Parathyroid adenoma (tissue), 2 donors: ENCODE measurements at regions not wholly inside any gene's neighbourhood (a gene's known extent, or its start where the extent isn't known, plus 50 kb on each side); places are given as distances from the start of the nearest gene placed in this dataset.

ENCODE experiments used
- H2AFZ ChIP-seq: fragments of 300-600 bp; sonication (generic); one replicate; pipeline ENCODE4 v1.7.0; 2017; ENCODE audit warnings: antibody characterized with exemption, mild to moderate bottlenecking
- H3K27ac ChIP-seq: fragments of 300-600 bp; sonication (generic); one replicate; pipeline ENCODE4 v1.7.0; 2017
- H3K27me3 ChIP-seq: fragments of 300-600 bp; sonication (generic); one replicate; pipeline ENCODE4 v1.7.0; 2017; ENCODE audit warnings: low read length; ENCODE audit not compliant: control insufficient read depth, insufficient read depth
- H3K36me3 ChIP-seq: fragments of 300-600 bp; sonication (generic); one replicate; pipeline ENCODE4 v1.7.0; 2017; ENCODE audit warnings: low read length; ENCODE audit not compliant: control insufficient read depth, insufficient read depth
- H3K4me1 ChIP-seq: fragments of 300-600 bp; sonication (generic); one replicate; pipeline ENCODE4 v1.7.0; 2017; ENCODE audit warnings: control low read depth
- H3K4me2 ChIP-seq: fragments of 300-600 bp; sonication (generic); one replicate; pipeline ENCODE4 v1.7.0; 2017; ENCODE audit warnings: low read length
- H3K4me3 ChIP-seq: fragments of 300-600 bp; sonication (generic); one replicate; pipeline ENCODE4 v1.7.0; 2017; ENCODE audit warnings: low read depth, low read length
- H3K79me2 ChIP-seq: fragments of 300-600 bp; sonication (generic); one replicate; pipeline ENCODE4 v1.7.0; 2017; ENCODE audit warnings: control low read depth
- H3K9ac ChIP-seq: fragments of 300-600 bp; sonication (generic); one replicate; pipeline ENCODE4 v1.7.0; 2017; ENCODE audit warnings: mild to moderate bottlenecking
- H3K9me3 ChIP-seq: fragments of 300-600 bp; sonication (generic); one replicate; pipeline ENCODE4 v1.7.0; 2017; ENCODE audit warnings: low read length; ENCODE audit not compliant: control insufficient read depth
- TF ChIP-seq, protein P1 (sequence below): fragments of 300-600 bp; sonication (generic); IDR thresholded peaks from one replicate; pipeline ENCODE4 v1.7.0; 2017; ENCODE audit warnings: antibody characterized with exemption, mild to moderate bottlenecking
- donor health status: primary hyperparathyroidism.

DNA sequence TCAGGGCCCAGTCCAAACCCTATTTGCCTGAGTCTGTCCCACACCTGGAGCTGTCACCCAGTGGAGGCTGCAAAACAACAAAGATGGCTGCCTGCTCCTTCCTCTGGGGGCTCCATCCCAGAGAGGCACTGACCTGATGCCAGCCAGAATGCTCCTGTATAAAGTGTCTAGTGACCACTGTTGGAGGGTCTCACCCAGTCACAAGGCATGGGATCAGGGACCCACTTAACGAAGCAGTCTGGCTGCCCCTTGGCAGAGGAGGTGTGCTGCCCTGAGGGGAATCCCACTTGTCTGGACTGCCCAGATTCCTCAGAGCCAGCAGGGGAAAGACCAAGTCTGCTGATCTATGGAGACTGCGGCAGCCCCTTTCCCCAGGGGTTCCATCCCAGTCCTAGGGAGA lies 241.6 kb downstream of the CDH26 start:
- H3K4me3 ChIP-seq = no peak overlapping the region

GRCh38 chr20:60200305-60200918 lies 242.2 kb downstream of the CDH26 start:
- Histone ChIP-seq H3K27ac (no peak overlapping the region), H3K4me1 (no peaks in the 10 kb centered on the region), H3K27me3 (no peaks in the 10 kb centered on the region), H3K79me2 (no peaks in the 10 kb centered on the region), H3K4me3 (no peak overlapping the region), H3K4me2 (no peak overlapping the region), H2AFZ (no peak overlapping the region), H3K9ac (no peak overlapping the region), H3K36me3 (no peaks in the 10 kb centered on the region), H3K9me3 (no peaks in the 10 kb centered on the region)
- TF ChIP-seq, protein P1, sequence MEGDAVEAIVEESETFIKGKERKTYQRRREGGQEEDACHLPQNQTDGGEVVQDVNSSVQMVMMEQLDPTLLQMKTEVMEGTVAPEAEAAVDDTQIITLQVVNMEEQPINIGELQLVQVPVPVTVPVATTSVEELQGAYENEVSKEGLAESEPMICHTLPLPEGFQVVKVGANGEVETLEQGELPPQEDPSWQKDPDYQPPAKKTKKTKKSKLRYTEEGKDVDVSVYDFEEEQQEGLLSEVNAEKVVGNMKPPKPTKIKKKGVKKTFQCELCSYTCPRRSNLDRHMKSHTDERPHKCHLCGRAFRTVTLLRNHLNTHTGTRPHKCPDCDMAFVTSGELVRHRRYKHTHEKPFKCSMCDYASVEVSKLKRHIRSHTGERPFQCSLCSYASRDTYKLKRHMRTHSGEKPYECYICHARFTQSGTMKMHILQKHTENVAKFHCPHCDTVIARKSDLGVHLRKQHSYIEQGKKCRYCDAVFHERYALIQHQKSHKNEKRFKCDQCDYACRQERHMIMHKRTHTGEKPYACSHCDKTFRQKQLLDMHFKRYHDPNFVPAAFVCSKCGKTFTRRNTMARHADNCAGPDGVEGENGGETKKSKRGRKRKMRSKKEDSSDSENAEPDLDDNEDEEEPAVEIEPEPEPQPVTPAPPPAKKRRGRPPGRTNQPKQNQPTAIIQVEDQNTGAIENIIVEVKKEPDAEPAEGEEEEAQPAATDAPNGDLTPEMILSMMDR = no peak

More for the DNA sequence above, 241.6 kb downstream of the CDH26 start:
- TF ChIP-seq, protein P1 = no peak
- H3K36me3 ChIP-seq = no peaks in the 10 kb centered on the region
- no peaks in the 10 kb centered on the region for H3K4me1 ChIP-seq
- no peaks in the 10 kb centered on the region for H3K27me3 ChIP-seq
- no peaks in the 10 kb centered on the region for H3K9me3 ChIP-seq
- H2AFZ ChIP-seq = no peak overlapping the region
- no peak overlapping the region for H3K27ac ChIP-seq
- H3K79me2 ChIP-seq = no peaks in the 10 kb centered on the region
- no peak overlapping the region for H3K9ac ChIP-seq
- no peak overlapping the region for H3K4me2 ChIP-seq

DNA sequence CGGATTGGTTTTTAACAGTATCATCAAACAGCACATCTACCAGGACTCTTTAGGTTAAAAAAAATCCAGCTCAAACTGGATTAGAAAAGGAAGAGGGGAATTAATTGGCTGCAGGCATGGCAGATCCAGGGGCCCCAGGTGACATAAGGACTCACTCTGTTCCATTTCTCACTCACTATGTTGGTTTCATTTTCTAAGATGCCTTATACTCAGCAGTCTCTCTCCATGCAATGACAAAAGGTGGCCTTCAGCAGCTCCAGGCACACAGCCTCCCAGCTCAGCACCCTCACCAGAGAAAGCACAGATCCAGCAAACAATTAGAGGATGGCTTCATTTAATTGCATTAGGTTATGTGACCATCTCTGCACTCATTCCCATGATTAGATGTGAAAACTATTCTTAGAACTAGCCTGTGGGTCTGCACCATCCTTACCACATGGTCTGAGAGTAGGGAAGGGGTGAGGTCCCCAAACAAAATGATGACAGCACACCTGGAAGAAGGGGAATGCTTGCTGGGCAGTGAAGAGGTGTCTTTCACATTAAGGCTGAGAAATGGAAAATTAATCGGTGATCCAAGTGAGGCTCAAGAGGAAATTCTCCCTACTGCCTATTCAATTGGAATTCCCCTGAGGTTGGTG lies 243.1 kb downstream of the CDH26 start:
- Histone ChIP-seq H3K9me3 (no peaks in the 10 kb centered on the region), H3K9ac (no peak overlapping the region), H3K4me1 (no peaks in the 10 kb centered on the region), H3K4me3 (no peak overlapping the region), H3K4me2 (no peak overlapping the region), H2AFZ (no peak overlapping the region), H3K27ac (no peak overlapping the region), H3K36me3 (no peaks in the 10 kb centered on the region), H3K27me3 (no peaks in the 10 kb centered on the region), H3K79me2 (no peaks in the 10 kb centered on the region)
- TF ChIP-seq, protein P1 = no peak

DNA sequence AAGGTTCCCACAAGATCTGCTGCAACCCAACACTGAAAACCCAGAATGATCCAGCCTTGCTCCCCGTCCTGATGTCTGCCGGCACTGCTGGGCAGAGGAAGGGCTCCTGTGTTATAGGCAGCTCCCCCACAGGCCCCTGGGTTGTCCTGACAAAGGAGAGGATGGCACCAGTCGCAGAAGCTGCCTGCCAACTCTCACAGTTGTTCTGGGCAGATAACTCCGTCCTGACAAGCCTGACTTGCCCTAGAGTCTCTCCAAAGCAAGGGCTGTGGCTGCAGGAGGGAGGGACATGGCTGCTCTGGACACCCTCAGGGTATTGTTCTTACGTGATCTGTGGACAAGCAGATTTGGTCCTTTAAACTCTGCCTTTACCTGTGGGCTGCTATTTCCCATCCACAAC lies 243.8 kb downstream of the CDH26 start:
- no peak overlapping the region for H3K9ac ChIP-seq
- H3K27ac ChIP-seq = no peak overlapping the region
- TF ChIP-seq, protein P1 = no peak
- H3K36me3 ChIP-seq = no peaks in the 10 kb centered on the region
- no peaks in the 10 kb centered on the region for H3K9me3 ChIP-seq
- H2AFZ ChIP-seq = no peak overlapping the region
- H3K79me2 ChIP-seq = no peaks in the 10 kb centered on the region
- no peaks in the 10 kb centered on the region for H3K27me3 ChIP-seq
- H3K4me2 ChIP-seq = no peak overlapping the region
- H3K4me3 ChIP-seq = no peak overlapping the region
- H3K4me1 ChIP-seq = no peaks in the 10 kb centered on the region

- Histone ChIP-seq H3K4me3 (no peak overlapping the region), H3K9ac (no peak overlapping the region), H3K4me2 (no peak overlapping the region), H3K27ac (no peak overlapping the region), H3K79me2 (no peaks in the 10 kb centered on the region), H3K27me3 (no peaks in the 10 kb centered on the region), H2AFZ (no peak overlapping the region), H3K36me3 (no peaks in the 10 kb centered on the region), H3K9me3 (no peaks in the 10 kb centered on the region), H3K4me1 (no peaks in the 10 kb centered on the region)
- TF ChIP-seq, protein P1 = no peak
Observed at GRCh38 chr20:60203451-60203850, 245.2 kb downstream of the CDH26 start.
